ENCODE measurements at regions not wholly inside any gene's neighbourhood (a gene's known extent, or its start where the extent isn't known, plus 50 kb on each side); places are given as distances from the start of the nearest gene placed in this dataset.

GRCh38 chr16:64469906-64470702 is 651.8 kb downstream of the CDH11 start:
- TF ChIP-seq SPI1 (IDR thresholded peaks at IDR 0.05; ENCODE audit: borderline replicate concordance, low read depth) (no peak), CTCF (IDR thresholded peaks at IDR 0.05; ENCODE audit: insufficient read depth, low read length) (no peak), REST (IDR thresholded peaks at IDR 0.05; ENCODE audit: insufficient replicate concordance, low read depth) (no peak), POLR2AphosphoS5 (IDR thresholded peaks at IDR 0.05; ENCODE audit: low read depth) (no peak), GABPA (IDR thresholded peaks at IDR 0.05; ENCODE audit: low read depth) (no peak)
- no peak for DNase-seq (ENCODE audit: low read depth in 1 of 2, low spot score in 1 of 2)
- H3K27ac ChIP-seq (replicated peaks), result no peak overlapping the region
- H3K27me3 ChIP-seq (ENCODE audit: insufficient read depth, poor library complexity, severe bottlenecking), result no peaks in the 10 kb centered on the region
- no peak overlapping the region for H3K4me3 ChIP-seq (replicated peaks; ENCODE audit: insufficient read depth, low read length)

GRCh38 chr16:64469351-64469750 is 652.5 kb downstream of the CDH11 start:
- Histone ChIP-seq H3K4me3 (replicated peaks; ENCODE audit: insufficient read depth, low read length) (no peak overlapping the region), H3K27ac (replicated peaks) (no peak overlapping the region), H3K27me3 (ENCODE audit: insufficient read depth, poor library complexity, severe bottlenecking) (no peaks in the 10 kb centered on the region)
- DNase-seq (ENCODE audit: low read depth in 1 of 2, low spot score in 1 of 2), result no peak
- TF ChIP-seq SPI1 (IDR thresholded peaks at IDR 0.05; ENCODE audit: borderline replicate concordance, low read depth), result no peak
- TF ChIP-seq GABPA (IDR thresholded peaks at IDR 0.05; ENCODE audit: low read depth), result no peak
- TF ChIP-seq CTCF (IDR thresholded peaks at IDR 0.05; ENCODE audit: insufficient read depth, low read length), result no peak
- TF ChIP-seq REST (IDR thresholded peaks at IDR 0.05; ENCODE audit: insufficient replicate concordance, low read depth), result no peak
- TF ChIP-seq POLR2AphosphoS5 (IDR thresholded peaks at IDR 0.05; ENCODE audit: low read depth), result no peak

GRCh38 chr16:64468515-64469090 is 653.3 kb downstream of the CDH11 start:
- no peak for TF ChIP-seq SPI1 (IDR thresholded peaks at IDR 0.05; ENCODE audit: borderline replicate concordance, low read depth)
- TF ChIP-seq GABPA (IDR thresholded peaks at IDR 0.05; ENCODE audit: low read depth), result no peak
- TF ChIP-seq CTCF (IDR thresholded peaks at IDR 0.05; ENCODE audit: insufficient read depth, low read length), result no peak
- no peak for TF ChIP-seq POLR2AphosphoS5 (IDR thresholded peaks at IDR 0.05; ENCODE audit: low read depth)
- TF ChIP-seq REST (IDR thresholded peaks at IDR 0.05; ENCODE audit: insufficient replicate concordance, low read depth), result no peak
- Histone ChIP-seq H3K27me3 (ENCODE audit: insufficient read depth, poor library complexity, severe bottlenecking) (no peaks in the 10 kb centered on the region), H3K4me3 (replicated peaks; ENCODE audit: insufficient read depth, low read length) (no peak overlapping the region), H3K27ac (replicated peaks) (no peak overlapping the region)
- no peak for DNase-seq (ENCODE audit: low read depth in 1 of 2, low spot score in 1 of 2)

Measured in HL-60 (cell line).